ENCODE measurements at regions not wholly inside any gene's neighbourhood (a gene's known extent, or its start where the extent isn't known, plus 50 kb on each side); places are given as distances from the start of the nearest gene placed in this dataset.

GRCh38 chr13:110097013-110097412 lies 209.9 kb downstream of the COL4A1 start:
- Histone ChIP-seq H3K4me3 (ENCODE audit: control insufficient read depth in 1 of 7, extremely low read depth in 1 of 7, insufficient read depth in 4 of 7, low read depth in 2 of 7, low read length in 6 of 7) (no peak overlapping the region), H3K9me3 (ENCODE audit: control extremely low read depth in 1 of 5, control insufficient read depth in 4 of 5, insufficient read depth in 2 of 5, low read depth in 1 of 5, low read length in 4 of 5) (peaks cover 3 to 28% (median 7%) of the 10 kb centered on the region in 5 experiments), H3K36me3 (ENCODE audit: control insufficient read depth in 4 of 4, insufficient read depth in 4 of 4, low read length in 3 of 4) (no peaks in the 10 kb centered on the region), H3K27me3 (replicated peaks in 2 of 5; ENCODE audit: control insufficient read depth in 4 of 5, insufficient read depth in 5 of 5, low read length in 4 of 5) (no peaks in the 10 kb centered on the region), H3K4me1 (ENCODE audit: control extremely low read depth in 1 of 4, control insufficient read depth in 4 of 4, insufficient read depth in 4 of 4, low read length in 3 of 4) (no peaks in the 10 kb centered on the region), H3K27ac (ENCODE audit: insufficient read depth in 1 of 2, low read depth in 1 of 2, low read length in 2 of 2, poor library complexity in 1 of 2, severe bottlenecking in 2 of 2) (no peak overlapping the region)
- no peak for DNase-seq
- POLR2A ChIA-PET, result no interaction called here
- CTCF ChIA-PET, result no interaction called here
- 97% methylated on average over 3 of the region's 5 CpGs for WGBS (ENCODE audit: insufficient coverage)

- no peaks in the 10 kb centered on the region for H3K9me3 ChIP-seq (ENCODE audit: control extremely low read depth in 1 of 5, control insufficient read depth in 4 of 5, insufficient read depth in 2 of 5, low read depth in 1 of 5, low read length in 4 of 5)
- ChIA-PET POLR2A (no interaction called here), CTCF (interaction anchor here (1.4 kb wide), 1 partner anchor 10 kb away, joined by 3 read pairs; no protein-coding TSS in a partner anchor)
- H3K27me3 ChIP-seq (replicated peaks in 2 of 5; ENCODE audit: control insufficient read depth in 4 of 5, insufficient read depth in 5 of 5, low read length in 4 of 5), result peaks cover 0 to 4% (median 0%) of the 10 kb centered on the region in 5 experiments
- H3K27ac ChIP-seq (ENCODE audit: insufficient read depth in 1 of 2, low read depth in 1 of 2, low read length in 2 of 2, poor library complexity in 1 of 2, severe bottlenecking in 2 of 2), result no peak overlapping the region
- H3K4me3 ChIP-seq (ENCODE audit: control insufficient read depth in 1 of 7, extremely low read depth in 1 of 7, insufficient read depth in 4 of 7, low read depth in 2 of 7, low read length in 6 of 7), result no peak overlapping the region
- H3K36me3 ChIP-seq (ENCODE audit: control insufficient read depth in 4 of 4, insufficient read depth in 4 of 4, low read length in 3 of 4), result no peaks in the 10 kb centered on the region
- DNase-seq, result no peak
- H3K4me1 ChIP-seq (ENCODE audit: control extremely low read depth in 1 of 4, control insufficient read depth in 4 of 4, insufficient read depth in 4 of 4, low read length in 3 of 4), result no peaks in the 10 kb centered on the region
- WGBS (ENCODE audit: insufficient coverage), result 100% methylated on average over 1 of the region's 1 CpG
These were observed 214.1 kb downstream of the COL4A1 start for GRCh38 chr13:110092831-110093247.

GRCh38 chr13:110089815-110090214 lies 217.1 kb downstream of the COL4A1 start:
- ChIA-PET POLR2A (no interaction called here), CTCF (no interaction called here)
- DNase-seq, result no peak
- no peaks in the 10 kb centered on the region for H3K9me3 ChIP-seq (ENCODE audit: control extremely low read depth in 1 of 5, control insufficient read depth in 4 of 5, insufficient read depth in 2 of 5, low read depth in 1 of 5, low read length in 4 of 5)
- WGBS (ENCODE audit: insufficient coverage), result 43% methylated on average over 1 of the region's 4 CpGs
- no peaks in the 10 kb centered on the region for H3K36me3 ChIP-seq (ENCODE audit: control insufficient read depth in 4 of 4, insufficient read depth in 4 of 4, low read length in 3 of 4)
- H3K27ac ChIP-seq (ENCODE audit: insufficient read depth in 1 of 2, low read depth in 1 of 2, low read length in 2 of 2, poor library complexity in 1 of 2, severe bottlenecking in 2 of 2), result no peak overlapping the region
- H3K4me1 ChIP-seq (ENCODE audit: control extremely low read depth in 1 of 4, control insufficient read depth in 4 of 4, insufficient read depth in 4 of 4, low read length in 3 of 4), result no peaks in the 10 kb centered on the region
- H3K27me3 ChIP-seq (replicated peaks in 2 of 5; ENCODE audit: control insufficient read depth in 4 of 5, insufficient read depth in 5 of 5, low read length in 4 of 5), result peaks cover 0 to 4% (median 0%) of the 10 kb centered on the region in 5 experiments
- no peak overlapping the region for H3K4me3 ChIP-seq (ENCODE audit: control insufficient read depth in 1 of 7, extremely low read depth in 1 of 7, insufficient read depth in 4 of 7, low read depth in 2 of 7, low read length in 6 of 7)

DNA sequence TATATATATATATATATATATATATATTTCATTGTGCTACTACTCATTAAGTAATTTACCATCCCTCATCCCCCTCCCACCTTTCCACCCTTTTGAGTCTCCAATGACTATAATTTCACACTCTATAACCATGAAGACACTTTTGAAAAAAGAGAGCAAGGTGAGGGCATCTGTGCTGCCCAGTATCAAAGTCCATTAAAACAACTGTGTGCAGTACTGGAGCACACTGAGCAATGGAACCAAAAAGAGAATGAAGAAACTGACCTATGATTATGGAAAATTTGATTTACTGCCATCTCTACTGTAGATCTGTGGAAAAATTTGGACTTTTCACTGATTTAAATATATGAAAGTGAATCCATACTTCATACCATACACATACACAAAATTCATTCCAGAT lies 217.9 kb downstream of the COL4A1 start:
- Histone ChIP-seq H3K36me3 (ENCODE audit: control insufficient read depth in 4 of 4, insufficient read depth in 4 of 4, low read length in 3 of 4) (no peaks in the 10 kb centered on the region), H3K9me3 (ENCODE audit: control extremely low read depth in 1 of 5, control insufficient read depth in 4 of 5, insufficient read depth in 2 of 5, low read depth in 1 of 5, low read length in 4 of 5) (no peaks in the 10 kb centered on the region), H3K4me3 (ENCODE audit: control insufficient read depth in 1 of 7, extremely low read depth in 1 of 7, insufficient read depth in 4 of 7, low read depth in 2 of 7, low read length in 6 of 7) (no peak overlapping the region), H3K4me1 (ENCODE audit: control extremely low read depth in 1 of 4, control insufficient read depth in 4 of 4, insufficient read depth in 4 of 4, low read length in 3 of 4) (no peaks in the 10 kb centered on the region), H3K27me3 (replicated peaks in 2 of 5; ENCODE audit: control insufficient read depth in 4 of 5, insufficient read depth in 5 of 5, low read length in 4 of 5) (peaks cover 0 to 4% (median 0%) of the 10 kb centered on the region in 5 experiments), H3K27ac (ENCODE audit: insufficient read depth in 1 of 2, low read depth in 1 of 2, low read length in 2 of 2, poor library complexity in 1 of 2, severe bottlenecking in 2 of 2) (no peak overlapping the region)
- POLR2A ChIA-PET, result no interaction called here
- CTCF ChIA-PET, result no interaction called here
- no peak for DNase-seq

GRCh38 chr13:110073982-110074381 lies 233.0 kb downstream of the COL4A1 start:
- no peak for DNase-seq
- Histone ChIP-seq H3K9me3 (ENCODE audit: control extremely low read depth in 1 of 5, control insufficient read depth in 4 of 5, insufficient read depth in 2 of 5, low read depth in 1 of 5, low read length in 4 of 5) (no peaks in the 10 kb centered on the region), H3K4me3 (ENCODE audit: control insufficient read depth in 1 of 7, extremely low read depth in 1 of 7, insufficient read depth in 4 of 7, low read depth in 2 of 7, low read length in 6 of 7) (no peak overlapping the region), H3K27me3 (replicated peaks in 2 of 5; ENCODE audit: control insufficient read depth in 4 of 5, insufficient read depth in 5 of 5, low read length in 4 of 5) (peaks cover 0 to 6% (median 0%) of the 10 kb centered on the region in 5 experiments), H3K36me3 (ENCODE audit: control insufficient read depth in 4 of 4, insufficient read depth in 4 of 4, low read length in 3 of 4) (no peaks in the 10 kb centered on the region), H3K27ac (ENCODE audit: insufficient read depth in 1 of 2, low read depth in 1 of 2, low read length in 2 of 2, poor library complexity in 1 of 2, severe bottlenecking in 2 of 2) (no peak overlapping the region), H3K4me1 (ENCODE audit: control extremely low read depth in 1 of 4, control insufficient read depth in 4 of 4, insufficient read depth in 4 of 4, low read length in 3 of 4) (no peaks in the 10 kb centered on the region)
- POLR2A ChIA-PET, result no interaction called here
- WGBS (ENCODE audit: insufficient coverage), result 97% methylated on average over 5 of the region's 6 CpGs
- CTCF ChIA-PET, result no interaction called here

DNA sequence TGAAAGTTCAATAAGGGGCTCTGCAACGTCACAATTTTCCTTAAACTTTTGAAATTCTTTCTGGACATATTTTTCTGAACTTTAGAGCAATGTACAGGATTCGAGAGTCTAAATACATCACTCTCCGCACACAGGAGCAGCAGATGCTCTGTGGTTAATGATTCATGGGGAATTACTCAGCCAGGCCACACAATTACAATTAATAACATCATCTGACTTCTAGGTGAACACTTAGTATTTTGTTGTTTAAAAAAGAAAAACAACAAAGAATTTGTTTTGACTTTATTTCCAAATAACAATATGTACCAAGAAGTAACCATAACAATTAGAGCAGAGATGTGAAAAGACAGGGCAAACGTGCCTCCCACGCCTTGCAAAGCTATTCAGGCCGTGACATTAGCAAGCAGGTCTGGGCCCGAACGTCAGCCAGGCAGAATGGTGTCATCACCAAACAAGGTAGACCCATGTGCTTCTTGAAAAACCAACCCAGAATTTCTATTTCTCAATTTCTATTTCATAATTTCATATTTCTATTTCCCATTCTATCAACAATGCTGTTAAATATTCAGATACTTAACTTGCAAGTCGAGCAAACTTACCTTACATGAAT lies 236.3 kb downstream of the COL4A1 start:
- WGBS (ENCODE audit: insufficient coverage), result 91% methylated on average over 6 of the region's 9 CpGs
- Histone ChIP-seq H3K9me3 (ENCODE audit: control extremely low read depth in 1 of 5, control insufficient read depth in 4 of 5, insufficient read depth in 2 of 5, low read depth in 1 of 5, low read length in 4 of 5) (no peaks in the 10 kb centered on the region), H3K4me1 (ENCODE audit: control extremely low read depth in 1 of 4, control insufficient read depth in 4 of 4, insufficient read depth in 4 of 4, low read length in 3 of 4) (no peaks in the 10 kb centered on the region), H3K27me3 (replicated peaks in 2 of 5; ENCODE audit: control insufficient read depth in 4 of 5, insufficient read depth in 5 of 5, low read length in 4 of 5) (peaks cover 0 to 6% (median 0%) of the 10 kb centered on the region in 5 experiments), H3K27ac (ENCODE audit: insufficient read depth in 1 of 2, low read depth in 1 of 2, low read length in 2 of 2, poor library complexity in 1 of 2, severe bottlenecking in 2 of 2) (no peak overlapping the region), H3K36me3 (ENCODE audit: control insufficient read depth in 4 of 4, insufficient read depth in 4 of 4, low read length in 3 of 4) (no peaks in the 10 kb centered on the region), H3K4me3 (ENCODE audit: control insufficient read depth in 1 of 7, extremely low read depth in 1 of 7, insufficient read depth in 4 of 7, low read depth in 2 of 7, low read length in 6 of 7) (no peak overlapping the region)
- ChIA-PET CTCF (no interaction called here), POLR2A (no interaction called here)
- no peak for DNase-seq

- no peak for DNase-seq
- no peaks in the 10 kb centered on the region for H3K9me3 ChIP-seq (ENCODE audit: control extremely low read depth in 1 of 5, control insufficient read depth in 4 of 5, insufficient read depth in 2 of 5, low read depth in 1 of 5, low read length in 4 of 5)
- no peak overlapping the region for H3K27ac ChIP-seq (ENCODE audit: insufficient read depth in 1 of 2, low read depth in 1 of 2, low read length in 2 of 2, poor library complexity in 1 of 2, severe bottlenecking in 2 of 2)
- H3K36me3 ChIP-seq (ENCODE audit: control insufficient read depth in 4 of 4, insufficient read depth in 4 of 4, low read length in 3 of 4), result no peaks in the 10 kb centered on the region
- no CpG with 5 or more reads among the region's 4 CpGs for WGBS (ENCODE audit: insufficient coverage)
- H3K27me3 ChIP-seq (replicated peaks in 2 of 5; ENCODE audit: control insufficient read depth in 4 of 5, insufficient read depth in 5 of 5, low read length in 4 of 5), result peaks cover 0 to 6% (median 0%) of the 10 kb centered on the region in 5 experiments
- no peak overlapping the region for H3K4me3 ChIP-seq (ENCODE audit: control insufficient read depth in 1 of 7, extremely low read depth in 1 of 7, insufficient read depth in 4 of 7, low read depth in 2 of 7, low read length in 6 of 7)
- H3K4me1 ChIP-seq (ENCODE audit: control extremely low read depth in 1 of 4, control insufficient read depth in 4 of 4, insufficient read depth in 4 of 4, low read length in 3 of 4), result no peaks in the 10 kb centered on the region
- CTCF ChIA-PET, result no interaction called here
- POLR2A ChIA-PET, result no interaction called here
These were observed 236.9 kb downstream of the COL4A1 start for GRCh38 chr13:110070046-110070445.
